PC-3 (cell line): ENCODE measurements at regions not wholly inside any gene's neighbourhood (a gene's known extent, or its start where the extent isn't known, plus 50 kb on each side); places are given as distances from the start of the nearest gene placed in this dataset.

ENCODE experiments used
- EZH2 ChIP-seq: fragments of 300-600 bp; sonication (generic); IDR thresholded peaks from one replicate; pipeline ENCODE4 v1.6.1; 2017; ENCODE audit warnings: antibody characterized with exemption, mild to moderate bottlenecking, low read length; ENCODE audit not compliant: unreplicated experiment
- TF ChIP-seq, protein P1 (sequence below): fragments of 300-600 bp; sonication (generic); conservative IDR thresholded peaks from 2 replicates; pipeline ENCODE4 v1.5.1; 2017; ENCODE audit warnings: antibody characterized with exemption, low read depth, mild to moderate bottlenecking, low read length

DNA sequence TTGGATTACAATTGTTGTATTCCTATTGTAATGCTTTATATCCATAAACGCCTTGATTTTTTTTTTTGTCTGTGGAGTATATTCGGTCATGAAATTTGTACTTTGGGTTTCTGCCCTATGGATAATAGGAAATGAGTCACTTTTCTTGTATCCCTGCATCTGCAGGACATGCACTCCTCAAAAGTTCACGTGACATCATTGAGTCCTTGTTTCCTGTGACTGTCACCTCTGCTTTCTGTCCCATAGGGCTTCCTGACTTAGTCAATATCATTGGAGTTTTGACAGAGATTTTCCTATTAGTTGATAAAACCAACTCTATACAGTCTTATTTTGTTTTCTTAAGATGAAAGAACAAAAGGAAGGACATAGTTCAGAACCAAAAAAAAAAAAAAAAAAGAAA, 356.3 kb downstream of the MAT2B start:
- TF ChIP-seq, protein P1, sequence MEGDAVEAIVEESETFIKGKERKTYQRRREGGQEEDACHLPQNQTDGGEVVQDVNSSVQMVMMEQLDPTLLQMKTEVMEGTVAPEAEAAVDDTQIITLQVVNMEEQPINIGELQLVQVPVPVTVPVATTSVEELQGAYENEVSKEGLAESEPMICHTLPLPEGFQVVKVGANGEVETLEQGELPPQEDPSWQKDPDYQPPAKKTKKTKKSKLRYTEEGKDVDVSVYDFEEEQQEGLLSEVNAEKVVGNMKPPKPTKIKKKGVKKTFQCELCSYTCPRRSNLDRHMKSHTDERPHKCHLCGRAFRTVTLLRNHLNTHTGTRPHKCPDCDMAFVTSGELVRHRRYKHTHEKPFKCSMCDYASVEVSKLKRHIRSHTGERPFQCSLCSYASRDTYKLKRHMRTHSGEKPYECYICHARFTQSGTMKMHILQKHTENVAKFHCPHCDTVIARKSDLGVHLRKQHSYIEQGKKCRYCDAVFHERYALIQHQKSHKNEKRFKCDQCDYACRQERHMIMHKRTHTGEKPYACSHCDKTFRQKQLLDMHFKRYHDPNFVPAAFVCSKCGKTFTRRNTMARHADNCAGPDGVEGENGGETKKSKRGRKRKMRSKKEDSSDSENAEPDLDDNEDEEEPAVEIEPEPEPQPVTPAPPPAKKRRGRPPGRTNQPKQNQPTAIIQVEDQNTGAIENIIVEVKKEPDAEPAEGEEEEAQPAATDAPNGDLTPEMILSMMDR = no peak
- TF ChIP-seq EZH2 = no peak
